M059J (cell line): ENCODE measurements at regions not wholly inside any gene's neighbourhood (a gene's known extent, or its start where the extent isn't known, plus 50 kb on each side); places are given as distances from the start of the nearest gene placed in this dataset.
A peak's percentile ranks its signal among the peaks of the same experiment; 100 is the strongest.

Experiments
- DNase-seq: peaks from one replicate; pipeline ENCODE4 v3.0.0-alpha.2; 2012; ENCODE audit warnings: low read depth

- no peak for DNase-seq
Observed at GRCh38 chr20:19807946-19808330, 49.9 kb downstream of the RIN2 start.

GRCh38 chr20:19808498-19808897 lies 50.4 kb downstream of the RIN2 start:
- no peak for DNase-seq

- no peak for DNase-seq
Observed at GRCh38 chr20:19809505-19809904, 51.4 kb downstream of the RIN2 start.

GRCh38 chr20:19811231-19811630 lies 53.2 kb downstream of the RIN2 start:
- no peak for DNase-seq

GRCh38 chr20:19812056-19812455 lies 54.0 kb downstream of the RIN2 start:
- no peak for DNase-seq

- no peak for DNase-seq
Observed at GRCh38 chr20:19812696-19813095, 54.6 kb downstream of the RIN2 start.

- peak; percentile 44 for DNase-seq
Observed at GRCh38 chr20:19813846-19814640, 56.0 kb downstream of the RIN2 start.

- peak; percentile 100 for DNase-seq
Observed at GRCh38 chr20:19815553-19815991, 57.5 kb downstream of the RIN2 start.

GRCh38 chr20:19816386-19816785 lies 58.3 kb downstream of the RIN2 start:
- peak; percentile 91 for DNase-seq

GRCh38 chr20:19817017-19817416 lies 59.0 kb downstream of the RIN2 start:
- DNase-seq: peak; percentile 99

GRCh38 chr20:19819149-19819548 lies 61.1 kb downstream of the RIN2 start:
- DNase-seq: no peak

- DNase-seq: peak; percentile 74
Observed at GRCh38 chr20:19820555-19821211, 62.6 kb downstream of the RIN2 start.

GRCh38 chr20:19821606-19822005 lies 63.5 kb downstream of the RIN2 start:
- no peak for DNase-seq

GRCh38 chr20:19823216-19823615 lies 65.2 kb downstream of the RIN2 start:
- DNase-seq: no peak

- no peak for DNase-seq
Observed at GRCh38 chr20:19823971-19824370, 65.9 kb downstream of the RIN2 start.

- DNase-seq: peak; percentile 58
Observed at GRCh38 chr20:19824861-19825260, 66.8 kb downstream of the RIN2 start.

GRCh38 chr20:19826179-19826914 lies 68.3 kb downstream of the RIN2 start:
- no peak for DNase-seq

GRCh38 chr20:19827818-19828217 lies 69.8 kb downstream of the RIN2 start:
- no peak for DNase-seq

GRCh38 chr20:19828232-19828631 lies 70.2 kb downstream of the RIN2 start:
- DNase-seq: peak; percentile 91

GRCh38 chr20:19830211-19830785 lies 72.2 kb downstream of the RIN2 start:
- no peak for DNase-seq

- no peak for DNase-seq
Observed at GRCh38 chr20:19832875-19833274, 74.8 kb downstream of the RIN2 start.

GRCh38 chr20:19833395-19833794 lies 75.3 kb downstream of the RIN2 start:
- DNase-seq: no peak
